Right lobe of liver (tissue), 4 donors: ENCODE measurements at regions not wholly inside any gene's neighbourhood (a gene's known extent, or its start where the extent isn't known, plus 50 kb on each side); places are given as distances from the start of the nearest gene placed in this dataset.

Experiments used
- CTCF ChIP-seq, 4 donors: fragments of 200-600 bp in 3 of 4; fragments of 450-650 bp in 1 of 4; IDR thresholded peaks; one replicate each; pipeline versions ENCODE4 v1.5.1 to v1.8.0; 2016 to 2022; ENCODE audit warnings: antibody characterized with exemption in 4 of 4, mild to moderate bottlenecking in 2 of 4
- POLR2A ChIP-seq: fragments of 450-650 bp; IDR thresholded peaks from one replicate; pipeline ENCODE4 v1.6.1; 2017; ENCODE audit warnings: antibody characterized with exemption, mild to moderate bottlenecking
- donor health status: DM: no; HTN: no; CAD: no.
- donor health status: DM: no; HTN: no; CAD: no.
- donor health status: DM: no; HTN: yes; CAD: no.

GRCh38 chr2:172307800-172308199, 119.6 kb upstream of the ITGA6 start:
- TF ChIP-seq POLR2A (no peak), CTCF (IDR thresholded peaks at IDR 0.05) (no peak)
